ENCODE measurements at regions not wholly inside any gene's neighbourhood (a gene's known extent, or its start where the extent isn't known, plus 50 kb on each side); places are given as distances from the start of the nearest gene placed in this dataset.

DNA sequence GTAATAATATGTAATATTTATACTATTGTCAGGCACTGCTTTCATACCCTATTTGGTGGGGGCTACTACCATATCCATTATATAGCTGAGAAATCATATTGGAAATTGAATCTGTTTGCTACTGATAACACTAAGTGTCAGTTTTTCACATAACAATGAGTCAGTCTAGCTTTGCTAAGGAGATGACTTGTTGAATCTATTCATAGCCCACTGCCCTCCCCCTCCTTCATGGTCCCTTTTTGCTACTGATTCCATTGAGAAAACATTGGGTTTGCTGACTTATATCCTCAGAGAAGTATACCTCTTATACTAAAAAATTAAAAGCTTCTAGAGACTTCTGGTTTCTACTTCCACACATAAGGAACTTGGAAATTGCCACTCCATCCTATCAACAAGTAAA is 1898.4 kb downstream of the STIM2 start:
- H3K4me3 Mint-ChIP-seq (ENCODE audit: unreplicated experiment), result no peak overlapping the region
- no peaks in the 10 kb centered on the region for H3K36me3 Mint-ChIP-seq (ENCODE audit: unreplicated experiment)
- H3K27ac Mint-ChIP-seq (ENCODE audit: unreplicated experiment), result no peak overlapping the region
- peaks cover 3% of the 10 kb centered on the region for H3K4me1 Mint-ChIP-seq (ENCODE audit: low read depth, unreplicated experiment)
- no peak for DNase-seq
- no peaks in the 10 kb centered on the region for H3K27me3 Mint-ChIP-seq (ENCODE audit: unreplicated experiment)
- TF ChIP-seq, protein P1, sequence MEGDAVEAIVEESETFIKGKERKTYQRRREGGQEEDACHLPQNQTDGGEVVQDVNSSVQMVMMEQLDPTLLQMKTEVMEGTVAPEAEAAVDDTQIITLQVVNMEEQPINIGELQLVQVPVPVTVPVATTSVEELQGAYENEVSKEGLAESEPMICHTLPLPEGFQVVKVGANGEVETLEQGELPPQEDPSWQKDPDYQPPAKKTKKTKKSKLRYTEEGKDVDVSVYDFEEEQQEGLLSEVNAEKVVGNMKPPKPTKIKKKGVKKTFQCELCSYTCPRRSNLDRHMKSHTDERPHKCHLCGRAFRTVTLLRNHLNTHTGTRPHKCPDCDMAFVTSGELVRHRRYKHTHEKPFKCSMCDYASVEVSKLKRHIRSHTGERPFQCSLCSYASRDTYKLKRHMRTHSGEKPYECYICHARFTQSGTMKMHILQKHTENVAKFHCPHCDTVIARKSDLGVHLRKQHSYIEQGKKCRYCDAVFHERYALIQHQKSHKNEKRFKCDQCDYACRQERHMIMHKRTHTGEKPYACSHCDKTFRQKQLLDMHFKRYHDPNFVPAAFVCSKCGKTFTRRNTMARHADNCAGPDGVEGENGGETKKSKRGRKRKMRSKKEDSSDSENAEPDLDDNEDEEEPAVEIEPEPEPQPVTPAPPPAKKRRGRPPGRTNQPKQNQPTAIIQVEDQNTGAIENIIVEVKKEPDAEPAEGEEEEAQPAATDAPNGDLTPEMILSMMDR (IDR thresholded peaks at IDR 0.05; ENCODE audit: partially characterized antibody, unreplicated experiment), result no peak
- peaks cover 2% of the 10 kb centered on the region for H3K9me3 Mint-ChIP-seq (ENCODE audit: unreplicated experiment)

DNA sequence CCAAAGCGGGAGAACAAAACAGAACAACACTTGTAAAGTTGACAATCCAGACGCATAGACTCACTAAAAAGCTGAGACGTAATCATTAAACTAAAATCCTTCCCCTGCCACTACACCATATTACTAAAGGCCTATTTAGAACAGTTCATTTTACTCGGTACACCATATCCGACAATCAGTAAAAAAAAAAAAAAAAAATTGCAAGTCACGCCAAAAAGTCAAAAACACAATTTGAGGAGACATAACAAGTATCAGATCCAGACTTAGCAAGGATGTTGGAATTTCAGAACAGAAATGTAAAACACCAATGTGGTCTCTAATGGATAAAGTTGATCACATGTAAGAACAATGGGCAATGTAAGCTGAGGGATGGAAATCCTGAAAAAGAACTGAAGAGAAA is 1899.4 kb downstream of the STIM2 start:
- Mint-ChIP-seq H3K4me3 (ENCODE audit: unreplicated experiment) (no peak overlapping the region), H3K36me3 (ENCODE audit: unreplicated experiment) (no peaks in the 10 kb centered on the region), H3K4me1 (ENCODE audit: low read depth, unreplicated experiment) (no peaks in the 10 kb centered on the region), H3K27me3 (ENCODE audit: unreplicated experiment) (no peaks in the 10 kb centered on the region), H3K9me3 (ENCODE audit: unreplicated experiment) (peaks cover 2% of the 10 kb centered on the region), H3K27ac (ENCODE audit: unreplicated experiment) (no peak overlapping the region)
- TF ChIP-seq, protein P1 (IDR thresholded peaks at IDR 0.05; ENCODE audit: partially characterized antibody, unreplicated experiment), result no peak
- no peak for DNase-seq

DNA sequence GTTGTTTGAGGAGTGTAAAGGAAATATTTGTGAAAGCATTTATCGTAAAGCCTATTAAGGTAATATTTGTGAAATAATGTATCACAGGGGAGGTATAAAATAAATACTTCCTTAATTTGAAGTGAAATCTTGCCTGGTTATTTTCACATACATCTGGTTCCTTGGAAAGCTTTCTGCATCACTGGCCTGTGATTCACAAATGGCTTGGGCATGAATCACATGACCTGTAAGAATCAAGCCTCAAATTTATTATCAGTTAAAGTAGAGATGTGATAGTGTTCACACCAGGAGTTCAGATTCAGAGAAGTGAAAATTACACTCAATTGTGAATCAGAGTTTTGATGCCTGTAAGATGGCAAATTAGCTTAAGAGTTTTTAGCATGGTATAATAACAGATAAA is 1911.4 kb downstream of the STIM2 start:
- TF ChIP-seq, protein P1 (IDR thresholded peaks at IDR 0.05; ENCODE audit: partially characterized antibody, unreplicated experiment), result no peak
- no peaks in the 10 kb centered on the region for H3K4me1 Mint-ChIP-seq (ENCODE audit: low read depth, unreplicated experiment)
- no peaks in the 10 kb centered on the region for H3K27me3 Mint-ChIP-seq (ENCODE audit: unreplicated experiment)
- DNase-seq, result no peak
- H3K4me3 Mint-ChIP-seq (ENCODE audit: unreplicated experiment), result no peak overlapping the region
- peaks cover 4% of the 10 kb centered on the region for H3K9me3 Mint-ChIP-seq (ENCODE audit: unreplicated experiment)
- H3K36me3 Mint-ChIP-seq (ENCODE audit: unreplicated experiment), result no peaks in the 10 kb centered on the region
- no peak overlapping the region for H3K27ac Mint-ChIP-seq (ENCODE audit: unreplicated experiment)

DNA sequence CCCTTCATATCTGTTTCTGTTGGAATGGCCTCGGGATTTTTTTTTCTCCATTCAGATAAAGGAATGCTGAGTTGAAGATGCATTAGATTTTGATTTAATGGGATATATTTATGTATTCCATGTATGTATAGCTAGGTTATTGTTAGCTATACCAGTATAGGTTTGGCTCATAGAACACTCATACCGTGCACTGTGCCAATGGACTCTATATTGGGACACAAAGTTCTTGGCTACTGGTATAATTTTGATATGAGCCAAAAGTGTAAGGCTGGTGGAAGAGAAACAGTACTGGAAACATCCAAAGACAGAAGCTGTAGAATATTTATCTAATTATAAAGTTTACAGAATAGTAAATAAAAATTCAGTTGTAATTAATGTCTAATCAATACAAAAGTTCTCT is 1912.1 kb downstream of the STIM2 start:
- Mint-ChIP-seq H3K36me3 (ENCODE audit: unreplicated experiment) (no peaks in the 10 kb centered on the region), H3K27me3 (ENCODE audit: unreplicated experiment) (no peaks in the 10 kb centered on the region), H3K4me3 (ENCODE audit: unreplicated experiment) (no peak overlapping the region), H3K9me3 (ENCODE audit: unreplicated experiment) (peaks cover 4% of the 10 kb centered on the region), H3K27ac (ENCODE audit: unreplicated experiment) (no peak overlapping the region), H3K4me1 (ENCODE audit: low read depth, unreplicated experiment) (no peaks in the 10 kb centered on the region)
- TF ChIP-seq, protein P1 (IDR thresholded peaks at IDR 0.05; ENCODE audit: partially characterized antibody, unreplicated experiment), result no peak
- DNase-seq, result no peak

DNA sequence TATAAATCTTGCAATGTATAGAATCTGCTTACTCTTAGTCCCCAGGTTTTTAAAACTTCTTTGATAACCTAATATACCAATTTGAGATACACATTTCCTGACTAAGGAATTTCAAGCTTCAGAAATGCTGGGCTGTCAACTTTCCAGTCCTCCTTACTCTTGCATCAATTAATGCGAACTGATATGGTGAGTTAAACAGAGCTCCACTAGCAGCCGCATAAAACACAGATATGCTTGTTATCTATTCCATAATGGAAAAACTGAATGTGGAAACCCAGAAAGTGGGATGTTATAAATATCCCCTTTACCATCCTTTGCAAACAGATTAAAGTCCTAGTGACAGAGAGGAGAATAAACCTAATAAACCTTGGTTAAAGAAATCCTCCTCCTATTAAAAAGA is 1913.7 kb downstream of the STIM2 start:
- Mint-ChIP-seq H3K4me1 (ENCODE audit: low read depth, unreplicated experiment) (no peaks in the 10 kb centered on the region), H3K36me3 (ENCODE audit: unreplicated experiment) (no peaks in the 10 kb centered on the region), H3K27me3 (ENCODE audit: unreplicated experiment) (no peaks in the 10 kb centered on the region), H3K27ac (ENCODE audit: unreplicated experiment) (no peak overlapping the region), H3K9me3 (ENCODE audit: unreplicated experiment) (peaks cover 1% of the 10 kb centered on the region), H3K4me3 (ENCODE audit: unreplicated experiment) (no peak overlapping the region)
- TF ChIP-seq, protein P1 (IDR thresholded peaks at IDR 0.05; ENCODE audit: partially characterized antibody, unreplicated experiment), result no peak
- DNase-seq, result no peak

Data from glutamatergic neuron (in vitro differentiated cells).